CD4-positive, alpha-beta T cell treated with Interferon alpha-2 for 1 hour (primary cell): ENCODE measurements at regions not wholly inside any gene's neighbourhood (a gene's known extent, or its start where the extent isn't known, plus 50 kb on each side); places are given as distances from the start of the nearest gene placed in this dataset.
"Not testable (repeated sequence)": the region's sequence is repeated elsewhere in the genome, so short reads cannot be mapped to it uniquely, and the experiment has no call there.

Experiments used
- DNase-seq, 2 donors: peaks; one replicate each; pipeline ENCODE4 v3.0.0-alpha.2; 2020 to 2022

GRCh38 chr2:175679231-175679630 is 322.8 kb downstream of the LNPK start:
- no peak for DNase-seq

- no peak for DNase-seq
Observed at GRCh38 chr2:175677880-175678279, 324.2 kb downstream of the LNPK start.

GRCh38 chr2:175676813-175677212 is 325.3 kb downstream of the LNPK start:
- no peak for DNase-seq

GRCh38 chr2:175668804-175669203 is 333.3 kb downstream of the LNPK start:
- not testable (repeated sequence) for DNase-seq

GRCh38 chr2:175662335-175662734 is 339.7 kb downstream of the LNPK start:
- no peak for DNase-seq

DNA sequence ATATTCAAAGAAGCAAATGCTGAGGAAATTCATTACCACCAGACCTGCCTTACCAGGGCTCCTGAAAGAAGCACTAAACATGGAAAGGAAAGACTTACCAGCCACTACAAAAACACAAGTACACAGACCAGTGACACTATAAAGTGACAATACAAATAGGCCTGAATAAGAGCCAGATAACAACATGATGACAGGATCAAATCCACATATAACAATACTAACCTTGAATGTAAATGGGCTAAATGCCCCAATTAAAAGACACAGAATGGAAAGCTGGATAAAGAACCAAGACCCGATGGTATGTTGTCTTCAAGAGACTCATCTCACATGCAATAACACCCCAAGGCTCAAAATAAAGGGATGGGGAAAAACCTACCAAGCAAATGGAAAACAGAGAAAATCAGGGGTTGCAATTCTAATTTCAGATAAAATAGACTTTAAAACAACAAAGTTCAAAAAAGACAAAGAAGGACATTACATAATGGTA is 353.4 kb downstream of the LNPK start:
- no peak for DNase-seq

GRCh38 chr2:175647058-175647457 is 355.0 kb downstream of the LNPK start:
- DNase-seq: no peak

- no peak for DNase-seq
Observed at GRCh38 chr2:175640655-175641054, 361.4 kb downstream of the LNPK start.

GRCh38 chr2:175633227-175633626 is 368.8 kb downstream of the LNPK start:
- DNase-seq: no peak

DNA sequence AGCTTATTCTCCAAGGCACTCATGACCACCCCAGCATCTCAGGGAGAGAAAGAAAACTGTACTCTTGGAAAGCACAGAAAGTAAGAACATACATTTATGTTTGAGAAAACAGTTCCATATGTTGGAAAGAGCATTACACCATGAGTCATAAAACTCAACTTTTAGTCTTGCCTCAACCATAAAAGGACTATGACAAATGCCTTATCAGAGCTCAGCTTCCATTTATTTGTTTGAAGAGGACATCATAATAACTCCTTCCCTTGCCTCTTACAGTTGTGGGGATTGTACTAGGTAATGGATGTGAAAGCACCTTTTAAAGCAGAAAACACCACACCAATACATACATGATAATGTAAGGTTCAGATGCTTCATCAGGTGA is 370.8 kb downstream of the LNPK start:
- no peak for DNase-seq

- no peak for DNase-seq
Observed at GRCh38 chr2:175630280-175631244, 371.5 kb downstream of the LNPK start.

GRCh38 chr2:175628243-175628642 is 373.8 kb downstream of the LNPK start:
- no peak for DNase-seq

DNA sequence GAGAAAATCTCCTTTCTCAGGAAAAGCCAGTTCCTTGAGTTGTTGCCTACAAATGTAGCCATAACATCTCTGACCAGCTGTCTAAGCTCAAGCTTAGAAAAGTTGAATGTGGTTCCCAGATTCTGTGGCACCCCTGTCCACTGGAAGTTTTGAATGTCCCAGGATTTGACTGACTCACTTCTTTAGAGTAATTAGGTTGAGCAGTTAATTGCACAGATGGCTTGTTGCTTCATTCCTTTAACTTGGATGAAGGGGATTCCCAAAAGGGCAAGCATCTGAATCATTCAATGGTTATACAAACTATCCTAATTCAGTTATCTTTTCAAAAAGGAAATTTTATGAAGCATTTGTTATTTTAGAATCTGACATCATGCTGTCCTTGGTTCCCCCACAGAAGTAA is 374.7 kb downstream of the LNPK start:
- no peak for DNase-seq

- DNase-seq: no peak
Observed at GRCh38 chr2:175626796-175627195, 375.3 kb downstream of the LNPK start.

DNA sequence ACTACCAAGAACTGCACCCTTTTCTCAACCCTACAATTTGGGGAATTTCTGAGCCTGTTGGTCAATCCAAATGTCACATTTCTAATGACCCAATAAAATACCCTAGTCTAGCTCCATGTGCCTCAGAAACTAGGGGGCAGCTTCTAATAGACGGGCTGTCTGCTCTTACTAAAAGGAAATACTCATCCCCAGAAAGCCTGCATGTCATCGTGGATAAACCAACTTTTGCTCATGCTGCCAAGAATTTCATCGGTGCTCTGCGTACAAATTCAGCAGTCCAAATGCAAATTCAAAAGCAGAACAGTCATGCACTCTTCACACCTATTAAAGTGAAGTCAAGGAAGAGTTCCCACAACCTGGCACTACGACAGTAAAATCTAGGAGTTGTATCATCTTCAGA is 377.3 kb downstream of the LNPK start:
- DNase-seq: no peak

DNA sequence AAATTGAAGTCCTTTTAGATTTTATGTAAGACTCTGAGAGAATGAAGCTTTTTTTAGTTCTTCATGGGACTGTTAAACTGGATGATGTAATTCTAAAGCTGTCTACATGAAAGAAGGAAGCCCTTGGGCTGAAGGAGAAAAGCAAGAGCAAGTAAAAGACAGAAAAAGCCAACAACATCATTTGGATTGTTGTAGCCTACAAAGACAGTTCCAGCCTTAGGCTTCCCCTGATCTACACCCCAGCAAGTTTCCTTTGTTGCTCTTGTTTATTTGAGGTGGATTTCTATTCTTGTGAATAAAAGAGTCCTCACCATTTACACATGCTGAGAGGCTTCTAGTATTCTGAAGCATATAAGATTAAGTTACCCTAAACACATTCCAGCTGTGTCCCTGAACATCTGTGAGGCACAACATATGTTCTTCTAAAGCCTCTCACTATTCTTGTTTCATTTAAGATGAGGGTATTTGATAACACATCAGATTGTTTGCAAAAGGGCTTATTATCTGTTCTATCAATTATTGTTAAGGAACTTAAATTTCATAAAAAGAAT is 377.8 kb downstream of the LNPK start:
- DNase-seq: no peak

DNA sequence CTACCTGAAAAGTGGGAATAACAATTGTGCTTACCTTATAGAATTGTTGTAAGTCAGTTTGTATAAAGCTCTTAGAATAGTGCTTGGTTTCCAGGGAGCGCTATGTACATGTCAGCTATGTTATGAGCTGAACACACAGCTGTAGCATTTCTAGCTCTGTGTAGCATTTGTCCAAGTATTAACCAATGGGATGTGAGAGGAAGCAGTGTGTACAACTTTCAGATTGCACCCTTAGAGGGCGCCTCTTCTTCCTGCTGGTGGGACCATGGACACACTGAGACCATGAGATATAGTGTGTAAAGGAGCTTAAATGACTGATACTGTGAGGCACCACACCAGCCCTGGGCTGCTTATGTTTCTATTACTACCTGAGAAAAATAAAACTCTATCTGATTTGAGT is 380.2 kb downstream of the LNPK start:
- no peak for DNase-seq

DNA sequence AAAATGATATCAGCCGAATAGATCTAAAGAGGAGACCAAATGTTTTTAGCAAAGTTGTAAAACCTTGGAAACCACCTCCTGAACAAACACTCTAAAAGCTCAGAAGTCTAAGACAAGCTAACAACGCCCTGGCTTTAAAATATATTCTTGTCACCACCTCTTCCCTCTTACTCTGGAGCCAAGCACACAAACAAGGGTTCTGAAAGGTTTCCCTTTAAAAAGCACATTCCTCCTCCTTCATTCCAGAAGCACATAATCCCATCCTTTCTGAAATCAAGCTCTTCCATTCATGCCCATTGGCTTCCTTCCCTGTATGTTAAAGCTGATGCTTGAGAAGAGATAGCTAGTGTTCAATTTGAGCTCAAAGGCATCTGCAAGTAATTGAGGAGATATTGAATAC is 382.0 kb downstream of the LNPK start:
- no peak for DNase-seq

- DNase-seq: no peak
Observed at GRCh38 chr2:175619179-175620045, 382.7 kb downstream of the LNPK start.

GRCh38 chr2:175612280-175612679 is 389.8 kb downstream of the LNPK start:
- DNase-seq: no peak

GRCh38 chr2:175606010-175606841 is 395.8 kb downstream of the LNPK start:
- DNase-seq: no peak

DNA sequence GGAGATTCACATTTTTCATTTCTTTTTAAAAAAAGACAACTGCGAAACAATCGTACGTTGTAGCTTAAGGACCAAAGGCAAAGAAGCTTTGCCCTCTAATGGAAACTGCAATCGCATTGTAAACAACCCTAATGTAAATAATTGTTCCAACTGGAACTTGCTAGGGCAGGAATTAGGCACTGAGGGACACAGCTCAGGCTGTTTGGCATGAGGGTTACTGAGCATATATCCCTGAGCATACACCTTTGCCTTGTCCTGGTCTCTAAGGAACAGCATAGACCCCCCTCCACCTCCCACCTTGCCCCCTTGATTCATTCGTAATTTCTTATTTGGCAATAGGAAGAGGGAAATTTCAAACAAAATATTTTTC is 396.4 kb downstream of the LNPK start:
- DNase-seq: no peak

GRCh38 chr2:175601969-175602368 is 400.1 kb downstream of the LNPK start:
- no peak for DNase-seq
